Ovary (tissue), 7 donors: ENCODE measurements at regions not wholly inside any gene's neighbourhood (a gene's known extent, or its start where the extent isn't known, plus 50 kb on each side); places are given as distances from the start of the nearest gene placed in this dataset.

Source experiments
- DNase-seq, 5 donors: peaks; one replicate each; pipeline ENCODE4 v3.0.0-alpha.2; 2019 to 2020
- H3K27ac ChIP-seq, 2 donors: fragments of 200-600 bp; one replicate each; pipeline versions ENCODE4 v1.5.1 to v1.8.0; 2019 to 2022
- H3K27me3 ChIP-seq: fragments of 200-600 bp; one replicate; pipeline ENCODE4 v1.8.0; 2022
- H3K36me3 ChIP-seq: fragments of 200-600 bp; sonication (generic); one replicate; pipeline ENCODE4 v1.5.1; 2019
- H3K4me1 ChIP-seq: one replicate; pipeline ENCODE4 v1.8.1; 2013; ENCODE audit warnings: mild to moderate bottlenecking, moderate library complexity; ENCODE audit not compliant: insufficient read depth
- H3K4me3 ChIP-seq: fragments of 200-600 bp; sonication (generic); one replicate; pipeline ENCODE4 v1.5.1; 2017
- H3K9me3 ChIP-seq, 2 donors: fragments of 200-600 bp in 1 of 2; sonication (generic) in 1 of 2; one replicate each; pipeline versions ENCODE4 v1.5.1 to v1.8.1; 2013 to 2019; ENCODE audit warnings: mild to moderate bottlenecking in 1 of 2, moderate library complexity in 1 of 2
- CTCF ChIP-seq, 3 donors: fragments of 450-650 bp in 2 of 3; fragments of 200-600 bp in 1 of 3; IDR thresholded peaks; one replicate each; pipeline versions ENCODE4 v1.5.1 to v1.8.0; 2016 to 2022; ENCODE audit warnings: antibody characterized with exemption in 3 of 3, mild to moderate bottlenecking in 1 of 3
- EP300 ChIP-seq: sonication (generic); formaldehyde crosslinking; IDR thresholded peaks from one replicate; pipeline ENCODE4 v1.6.1; 2017; ENCODE audit warnings: antibody characterized with exemption
- POLR2A ChIP-seq: fragments of 450-650 bp; IDR thresholded peaks from one replicate; pipeline ENCODE4 v1.6.1; 2017; ENCODE audit warnings: antibody characterized with exemption, mild to moderate bottlenecking, moderate library complexity
- WGBS, 3 donors: extraction: QIAGEN DNeasy Blood & Tissue Kit in 1 of 3; methylation state at CpG; one replicate each; pipeline versions ENCODE4 v1.1.5 to v1.1.7; 2013 to 2017; 5-methylcytosine and 5-hydroxymethylcytosine counted together
- intact Hi-C, 4 donors: fragments of 100-400 bp; cut with DNase I; formaldehyde crosslinking; loops; one replicate each; pipeline versions ENCODE4 v1.11.0 to v1.15.1; 2022 to 2023
- donor health status: DM: no; HTN: no; CAD: no; lungs with moderate emphysema.
- donor health status: DM: no; HTN: no; CAD: no.
- donor health status: Bipolar disorder and iron deficiency.
- donor health status: DM: no; HTN: no; CAD: no.
- donor health status: DM: yes; HTN: yes; CAD: no.

GRCh38 chr13:29664591-29664990 is 69.1 kb upstream of the SLC7A1 start:
- no peaks in the 10 kb centered on the region for H3K27me3 ChIP-seq
- no peak for DNase-seq
- H3K4me3 ChIP-seq: no peak overlapping the region
- H3K4me1 ChIP-seq: no peaks in the 10 kb centered on the region
- no peaks in the 10 kb centered on the region for H3K9me3 ChIP-seq
- WGBS, 3 donors: 35 to 86% (median 54%) methylated on average over 1 of the region's 1 CpG
- no peak overlapping the region for H3K27ac ChIP-seq
- intact Hi-C loops: no loop called here
- TF ChIP-seq EP300 (no peak), POLR2A (no peak), CTCF (IDR thresholded peaks at IDR 0.05) (no peak)
- H3K36me3 ChIP-seq: no peaks in the 10 kb centered on the region

GRCh38 chr13:29654843-29655547 is 59.5 kb upstream of the SLC7A1 start:
- H3K9me3 ChIP-seq: no peaks in the 10 kb centered on the region
- 62 to 76% (median 68%) methylated on average over 3 of the region's 3 CpGs for WGBS, 3 donors
- intact Hi-C loops: no loop called here
- H3K4me3 ChIP-seq: no peak overlapping the region
- TF ChIP-seq POLR2A (no peak), EP300 (no peak)
- no peak overlapping the region for H3K27ac ChIP-seq
- H3K27me3 ChIP-seq: no peaks in the 10 kb centered on the region
- H3K36me3 ChIP-seq: no peaks in the 10 kb centered on the region
- no peaks in the 10 kb centered on the region for H3K4me1 ChIP-seq
- DNase-seq: no peak

DNA sequence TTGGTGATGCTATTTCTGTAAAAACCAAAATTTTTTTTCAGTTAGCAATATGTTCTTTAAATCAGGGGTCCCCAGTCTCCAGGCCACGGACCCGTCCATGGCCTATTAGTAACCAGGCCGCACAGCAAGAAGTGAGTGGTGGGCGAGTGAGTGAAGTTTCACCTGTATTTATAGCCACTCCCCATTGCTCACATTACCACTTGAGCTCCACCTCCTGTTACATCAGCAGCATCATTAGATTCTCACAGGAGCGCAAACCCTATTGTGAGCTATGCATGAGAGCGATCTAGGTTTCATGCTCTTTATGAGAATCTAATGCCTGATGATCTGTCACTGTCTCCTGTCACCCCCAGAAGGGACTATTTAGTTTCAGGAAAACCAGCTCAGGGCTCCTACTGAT is 58.9 kb upstream of the SLC7A1 start:
- Histone ChIP-seq H3K4me3 (no peak overlapping the region), H3K27me3 (no peaks in the 10 kb centered on the region), H3K36me3 (no peaks in the 10 kb centered on the region), H3K27ac (no peak overlapping the region), H3K9me3 (no peaks in the 10 kb centered on the region), H3K4me1 (no peaks in the 10 kb centered on the region)
- no peak for DNase-seq
- 89 to 95% (median 94%) methylated on average over 6 of the region's 6 CpGs for WGBS, 3 donors
- TF ChIP-seq POLR2A (no peak), EP300 (no peak), CTCF (IDR thresholded peaks at IDR 0.05) (no peak)
- intact Hi-C loops: no loop called here

DNA sequence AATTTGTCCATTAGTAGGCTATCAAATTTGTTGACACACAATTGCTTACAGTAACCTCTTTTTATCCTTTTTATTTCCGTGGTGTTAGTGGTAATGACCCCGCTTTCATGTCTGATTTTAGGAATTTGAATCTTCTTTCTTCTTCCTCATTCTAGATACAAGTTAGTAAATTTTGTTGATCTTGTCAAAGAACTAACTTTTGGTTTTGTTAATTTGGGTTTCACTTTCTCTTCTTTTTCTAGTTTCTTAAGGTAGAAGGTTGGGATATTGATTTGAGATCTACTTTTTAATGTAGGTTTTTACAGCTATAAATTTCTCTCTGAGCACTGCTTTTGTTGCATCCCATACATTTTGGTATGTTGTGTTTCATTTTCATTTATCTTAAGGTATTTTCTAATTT is 53.3 kb upstream of the SLC7A1 start:
- Histone ChIP-seq H3K27me3 (no peaks in the 10 kb centered on the region), H3K27ac (no peak overlapping the region), H3K4me1 (no peaks in the 10 kb centered on the region), H3K36me3 (no peaks in the 10 kb centered on the region), H3K9me3 (no peaks in the 10 kb centered on the region), H3K4me3 (no peak overlapping the region)
- intact Hi-C loops: no loop called here
- 91 to 97% (median 94%) methylated on average over 2 of the region's 2 CpGs for WGBS, 3 donors
- no peak for DNase-seq
- TF ChIP-seq EP300: no peak
- no peak for TF ChIP-seq POLR2A
- TF ChIP-seq CTCF (IDR thresholded peaks at IDR 0.05): no peak
